Activated gamma-delta T cell (primary cell): ENCODE measurements at regions not wholly inside any gene's neighbourhood (a gene's known extent, or its start where the extent isn't known, plus 50 kb on each side); places are given as distances from the start of the nearest gene placed in this dataset.
"Not testable (repeated sequence)": the region's sequence is repeated elsewhere in the genome, so short reads cannot be mapped to it uniquely, and the experiment has no call there.

Experiments used
- DNase-seq: peaks from one replicate; lab custom pipeline; 2025; lab: John Stamatoyannopoulos, UW

DNA sequence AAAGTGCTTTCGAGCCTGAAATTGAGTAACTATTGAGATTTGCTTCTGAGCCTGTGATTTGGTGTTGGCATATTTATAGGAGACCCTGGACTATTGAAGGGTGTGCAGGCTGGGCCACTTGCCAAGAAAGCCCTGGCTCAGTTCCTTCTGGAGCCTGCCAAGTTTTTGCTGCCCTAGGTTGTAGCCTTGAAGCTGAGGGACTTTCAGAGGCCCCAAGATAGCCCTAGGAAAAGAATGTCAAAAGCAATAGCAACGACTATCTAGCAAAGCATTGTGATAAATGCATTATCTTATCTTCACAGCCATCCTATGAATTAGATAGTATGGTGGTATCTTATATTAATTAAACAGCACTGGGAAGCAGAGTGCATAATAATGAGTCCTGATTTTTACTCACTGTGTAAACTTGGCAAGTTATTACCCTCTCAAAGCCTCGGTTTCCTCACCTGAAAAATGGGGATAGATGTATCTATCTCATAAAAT is 473.7 kb upstream of the PODXL start:
- no peak for DNase-seq

GRCh38 chr7:132029369-132030085 is 473.1 kb upstream of the PODXL start:
- DNase-seq: no peak

DNA sequence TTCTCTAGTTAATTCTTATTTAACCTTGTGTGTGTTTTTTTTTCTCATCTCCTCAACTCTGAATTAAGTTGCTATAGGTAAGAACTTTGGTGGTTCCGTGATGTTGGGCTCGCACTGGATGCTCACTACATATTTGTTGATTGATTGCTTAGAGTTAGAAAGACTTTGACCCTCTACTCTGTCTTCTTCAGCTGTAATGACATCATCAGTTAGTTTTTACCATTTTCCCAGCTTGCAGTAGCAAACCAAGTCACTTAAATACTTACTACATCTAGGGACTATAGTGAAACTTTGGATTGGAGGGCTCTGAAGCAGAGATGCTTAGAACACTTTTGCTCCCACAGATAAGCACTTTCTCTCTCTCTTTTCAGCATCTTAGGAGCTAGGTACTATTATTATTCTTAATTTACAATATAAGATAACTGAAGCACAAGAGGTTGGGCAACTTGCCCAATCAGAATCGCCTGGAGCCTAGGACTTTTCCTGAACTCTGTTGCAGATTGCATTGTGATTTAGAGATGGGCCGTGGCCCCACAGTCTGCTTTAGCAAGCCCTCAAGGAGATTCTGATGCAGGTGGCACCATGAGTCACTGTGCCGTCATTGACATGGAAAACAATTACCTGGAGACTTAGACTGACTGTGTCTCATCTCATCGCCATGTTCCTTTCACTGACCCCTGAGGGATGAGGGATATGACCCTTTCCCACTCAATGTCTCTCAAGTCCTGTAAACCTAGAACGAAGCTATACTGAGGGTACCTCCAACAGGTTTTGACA is 471.9 kb upstream of the PODXL start:
- DNase-seq: no peak

- DNase-seq: no peak
Measured at GRCh38 chr7:132024290-132024689, 467.9 kb upstream of the PODXL start.

DNA sequence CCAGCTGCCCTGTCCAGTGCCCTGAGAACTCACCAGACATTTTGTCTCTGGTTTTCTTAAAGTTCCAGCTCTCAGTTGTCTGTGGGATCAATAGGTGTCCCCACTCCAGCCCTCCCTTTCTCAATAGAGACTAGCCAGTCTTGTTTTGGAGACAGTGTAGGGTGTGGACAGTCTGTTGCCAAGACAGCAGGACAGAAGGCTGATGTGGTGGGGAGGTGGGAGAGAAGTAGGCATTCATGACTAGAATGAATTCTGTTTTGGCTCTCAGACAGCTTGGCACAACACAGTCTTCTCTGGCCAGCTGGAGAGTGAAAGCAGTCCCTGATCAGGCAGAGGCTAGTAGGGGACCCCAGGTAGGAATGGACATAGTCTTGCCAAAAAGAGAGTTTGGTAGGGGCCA is 467.0 kb upstream of the PODXL start:
- no peak for DNase-seq

- DNase-seq: no peak
Measured at GRCh38 chr7:132022188-132022587, 465.8 kb upstream of the PODXL start.

DNA sequence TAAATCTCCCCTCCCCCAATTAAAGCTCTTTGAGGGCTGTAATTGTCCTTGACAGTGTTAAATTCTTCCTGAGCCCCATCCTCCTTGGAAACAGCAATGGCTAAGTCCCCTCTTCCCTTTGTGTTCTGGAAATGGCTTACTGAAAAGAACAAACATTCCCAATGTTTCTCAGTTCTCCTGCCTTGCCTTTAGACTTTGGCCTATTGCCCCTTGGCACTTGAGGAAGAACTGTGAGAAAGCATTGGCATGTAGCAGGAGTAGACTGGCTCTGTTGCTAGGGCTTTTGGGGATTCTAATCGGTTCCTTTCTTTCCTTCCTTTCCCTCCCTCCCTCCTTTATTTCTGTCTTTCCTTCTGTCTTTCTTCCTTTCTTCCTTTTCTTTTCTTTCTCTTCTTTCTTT is 463.3 kb upstream of the PODXL start:
- DNase-seq: no peak

GRCh38 chr7:132009778-132010177 is 453.4 kb upstream of the PODXL start:
- DNase-seq: no peak

GRCh38 chr7:132004529-132004928 is 448.1 kb upstream of the PODXL start:
- DNase-seq: no peak

DNA sequence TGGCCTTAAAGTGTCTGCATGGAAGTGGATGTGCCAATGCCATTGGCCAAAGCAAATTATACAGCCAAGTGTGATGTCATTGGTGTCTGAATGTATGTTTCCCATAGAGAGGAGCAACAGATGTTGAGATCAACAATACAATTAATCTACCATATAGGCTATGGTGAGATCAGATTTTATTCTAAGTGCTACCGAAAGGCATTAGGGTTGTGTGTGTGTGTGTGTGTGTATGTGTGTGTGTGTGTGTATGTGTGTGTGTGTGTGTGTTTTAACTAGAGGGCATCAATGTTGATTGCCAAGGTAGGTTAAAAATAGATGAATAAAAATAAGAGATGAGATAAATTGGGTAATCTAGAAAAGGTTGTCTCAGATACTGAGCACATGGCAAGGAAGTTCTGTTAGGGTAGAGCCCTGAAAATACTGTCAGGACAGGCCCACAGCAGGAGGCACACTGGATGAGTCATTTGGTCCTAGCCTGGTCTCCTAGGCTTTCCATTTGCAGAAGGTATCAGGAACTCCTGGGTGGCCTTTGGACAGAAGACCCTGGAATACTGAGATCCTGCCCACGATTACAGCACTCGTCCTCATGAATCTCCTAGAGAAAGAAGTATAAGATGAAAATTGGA is 446.0 kb upstream of the PODXL start:
- DNase-seq: no peak

GRCh38 chr7:132001146-132001545 is 444.7 kb upstream of the PODXL start:
- no peak for DNase-seq

- no peak for DNase-seq
Measured at GRCh38 chr7:131999193-131999592, 442.8 kb upstream of the PODXL start.

DNA sequence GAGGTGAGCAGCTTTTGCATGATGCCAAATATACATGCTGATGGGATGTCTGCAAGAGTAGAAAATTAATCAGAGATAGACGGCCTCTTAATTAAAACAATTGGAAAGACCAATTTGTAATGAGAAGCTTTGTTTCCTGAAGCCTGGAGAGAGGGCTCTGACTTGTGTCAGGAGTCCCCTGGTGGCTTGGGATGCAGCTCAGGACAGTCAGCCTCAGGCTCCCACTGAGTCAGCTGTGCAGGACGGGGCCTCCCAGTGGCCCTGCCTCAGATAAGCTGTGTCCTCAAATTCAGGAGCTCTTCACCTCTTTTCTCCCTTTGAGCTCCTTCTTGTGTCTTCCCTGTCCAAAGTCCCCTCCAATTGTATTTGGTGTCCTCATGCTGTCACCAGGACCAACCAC is 438.9 kb upstream of the PODXL start:
- no peak for DNase-seq

DNA sequence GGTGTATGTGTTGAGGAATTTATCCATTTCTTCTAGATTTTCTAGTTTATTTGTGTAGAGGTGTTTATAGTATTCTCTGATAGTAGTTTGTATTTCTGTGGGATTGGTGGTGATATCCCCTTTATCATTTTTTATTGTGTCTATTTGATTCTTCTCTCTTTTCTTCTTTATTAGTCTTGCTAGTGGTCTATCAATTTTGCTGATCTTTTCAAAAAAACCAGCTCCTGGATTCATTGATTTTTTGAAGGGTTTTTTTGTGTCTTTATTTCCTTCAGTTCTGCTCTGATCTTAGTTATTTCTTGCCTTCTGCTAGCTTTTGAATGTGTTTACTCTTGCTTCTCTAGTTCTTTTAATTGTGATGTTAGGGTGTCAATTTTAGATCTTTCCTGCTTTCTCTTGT is 424.6 kb upstream of the PODXL start:
- DNase-seq: not testable (repeated sequence)

- not testable (repeated sequence) for DNase-seq
Measured at GRCh38 chr7:131978118-131978517, 421.7 kb upstream of the PODXL start.

DNA sequence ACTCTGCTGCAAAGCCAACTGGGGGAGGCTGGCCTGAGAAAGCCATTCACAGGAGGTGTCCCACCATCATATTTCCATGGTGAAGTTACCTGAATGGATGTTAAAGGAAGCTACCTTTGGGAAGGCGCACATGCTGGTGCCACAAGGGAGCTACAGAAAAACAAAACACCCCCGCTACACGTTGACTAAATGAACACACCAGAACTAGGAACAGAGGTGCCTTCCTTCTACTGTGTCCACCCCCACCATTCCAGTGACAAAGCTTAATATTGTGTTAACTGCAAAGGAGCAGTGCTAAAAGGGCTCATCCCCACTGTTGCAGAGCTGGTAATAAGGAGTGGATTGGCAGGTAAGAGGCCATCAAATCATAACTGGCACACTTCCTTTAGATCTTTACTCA is 420.0 kb upstream of the PODXL start:
- no peak for DNase-seq

GRCh38 chr7:131974671-131975070 is 418.2 kb upstream of the PODXL start:
- DNase-seq: no peak

DNA sequence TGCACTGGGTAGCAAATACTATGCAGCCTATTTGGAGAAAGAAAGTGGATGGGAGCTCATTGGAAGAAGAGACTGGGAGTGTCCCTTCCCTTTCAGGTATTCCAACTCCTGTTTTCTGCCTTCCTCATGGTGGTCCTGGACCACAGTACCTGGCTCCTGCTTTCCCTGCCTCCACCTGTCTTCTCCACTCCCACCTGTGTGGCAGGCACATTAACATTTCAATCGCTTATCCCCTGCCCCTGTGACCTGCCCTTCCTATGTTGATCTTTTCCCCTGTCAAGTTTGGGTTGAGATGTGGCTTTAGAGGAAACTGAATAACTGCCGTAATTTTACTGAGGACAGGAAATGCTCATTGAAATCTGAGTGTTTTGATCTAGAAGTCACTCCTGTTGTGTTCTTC is 415.8 kb upstream of the PODXL start:
- no peak for DNase-seq

DNA sequence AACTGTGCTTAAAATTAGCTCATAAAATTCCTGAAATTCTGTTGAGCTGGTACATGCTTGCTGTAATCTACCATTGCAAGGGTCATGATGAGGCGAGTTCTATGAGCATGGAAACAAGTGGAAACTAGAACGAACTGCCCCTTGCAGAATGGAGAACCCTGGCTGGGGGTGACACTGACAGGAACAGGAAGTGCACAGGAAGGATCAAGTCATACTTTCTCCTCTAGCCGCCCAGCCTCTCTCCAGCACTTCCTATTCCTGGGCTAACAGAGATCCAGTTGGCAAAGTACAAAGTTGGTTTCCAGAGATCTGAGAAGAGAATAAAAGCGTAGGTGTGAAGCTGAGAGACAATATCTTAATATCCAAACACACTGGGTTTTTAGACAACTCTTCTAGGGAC is 414.2 kb upstream of the PODXL start:
- DNase-seq: no peak

DNA sequence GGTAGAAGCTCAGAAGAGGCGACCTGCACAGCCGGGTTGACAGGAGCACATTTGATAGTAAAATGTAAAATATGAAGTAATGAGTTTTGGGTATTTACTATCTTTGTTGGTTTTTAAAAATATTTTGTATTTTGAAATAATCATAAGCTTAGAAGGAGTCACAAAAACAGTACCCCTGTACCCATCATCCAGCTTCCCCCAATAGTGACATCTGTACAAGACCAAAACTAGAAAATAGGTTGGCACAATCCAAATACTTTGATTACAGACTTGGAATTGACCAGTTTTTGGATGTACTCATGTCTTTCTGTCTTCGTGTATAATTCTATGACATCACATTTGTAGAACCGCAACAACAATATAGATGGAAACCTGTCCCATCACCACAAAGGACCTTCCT is 413.1 kb upstream of the PODXL start:
- DNase-seq: no peak

DNA sequence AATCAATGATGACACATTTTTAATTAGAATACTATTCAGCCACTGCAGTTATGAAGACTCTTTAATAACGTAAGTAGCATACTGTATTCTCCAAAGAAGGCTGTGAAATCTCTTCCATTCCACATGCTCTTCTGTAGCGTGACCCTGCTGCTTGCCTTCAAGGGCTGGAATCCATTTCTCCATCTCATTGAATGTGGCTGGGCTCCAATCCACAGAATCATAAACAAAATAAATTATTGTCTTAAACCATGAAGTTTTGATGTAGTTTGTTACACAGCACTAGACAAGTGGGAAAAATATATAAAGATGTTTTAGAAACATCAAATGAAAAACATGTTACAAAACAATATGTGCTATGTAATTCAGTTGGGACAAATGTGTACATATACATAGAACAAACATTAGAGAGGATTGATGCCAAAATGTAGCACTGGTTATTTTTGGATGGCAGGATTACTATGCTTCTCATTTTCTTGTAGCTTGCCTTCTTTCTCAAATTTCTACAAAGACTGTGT is 410.8 kb upstream of the PODXL start:
- DNase-seq: no peak

GRCh38 chr7:131964203-131964602 is 407.8 kb upstream of the PODXL start:
- no peak for DNase-seq
